Inflammatory macrophage treated with lipopolysaccharide for 1 hour (primary cell): ENCODE measurements at regions not wholly inside any gene's neighbourhood (a gene's known extent, or its start where the extent isn't known, plus 50 kb on each side); places are given as distances from the start of the nearest gene placed in this dataset.
"Not testable (repeated sequence)": the region's sequence is repeated elsewhere in the genome, so short reads cannot be mapped to it uniquely, and the experiment has no call there.

ENCODE experiments used
- DNase-seq, 2 donors: peaks; one replicate each; pipeline ENCODE4 v3.0.0-alpha.2; 2020 to 2022

- peak in 1 of 2 donors; percentile 24 for DNase-seq
Observed at GRCh38 chr12:89787763-89788162, 79.1 kb upstream of the ATP2B1 start.

GRCh38 chr12:89786177-89786810 lies 77.7 kb upstream of the ATP2B1 start:
- DNase-seq, result no peak

- DNase-seq, result peak; percentile 40 to 69
Observed at GRCh38 chr12:89783359-89784060, 74.9 kb upstream of the ATP2B1 start.

GRCh38 chr12:89782807-89783206 lies 74.2 kb upstream of the ATP2B1 start:
- DNase-seq, result no peak

- DNase-seq, result no peak
Observed at GRCh38 chr12:89781946-89782550, 73.4 kb upstream of the ATP2B1 start.

GRCh38 chr12:89781156-89781555 lies 72.5 kb upstream of the ATP2B1 start:
- peak; percentile 78 to 85 for DNase-seq

- DNase-seq, result no peak
Observed at GRCh38 chr12:89779090-89779489, 70.5 kb upstream of the ATP2B1 start.

- DNase-seq, result no peak
Observed at GRCh38 chr12:89777733-89778379, 69.2 kb upstream of the ATP2B1 start.

GRCh38 chr12:89775986-89776365 lies 67.3 kb upstream of the ATP2B1 start:
- no peak for DNase-seq

GRCh38 chr12:89775063-89775985 lies 66.7 kb upstream of the ATP2B1 start:
- DNase-seq, result no peak

GRCh38 chr12:89774645-89775044 lies 66.0 kb upstream of the ATP2B1 start:
- no peak for DNase-seq

GRCh38 chr12:89770391-89770790 lies 61.8 kb upstream of the ATP2B1 start:
- DNase-seq, result no peak

GRCh38 chr12:89769483-89769818 lies 60.8 kb upstream of the ATP2B1 start:
- no peak for DNase-seq

GRCh38 chr12:89768586-89769482 lies 60.2 kb upstream of the ATP2B1 start:
- peak; percentile 95 to 99 for DNase-seq

- no peak for DNase-seq
Observed at GRCh38 chr12:89765959-89766824, 57.6 kb upstream of the ATP2B1 start.

GRCh38 chr12:89764164-89764563 lies 55.5 kb upstream of the ATP2B1 start:
- not testable (repeated sequence) for DNase-seq

- peak; percentile 68 to 85 for DNase-seq
Observed at GRCh38 chr12:89762498-89763170, 54.0 kb upstream of the ATP2B1 start.

- peak in 1 of 2 donors; percentile 41 for DNase-seq
Observed at GRCh38 chr12:89760783-89761182, 52.1 kb upstream of the ATP2B1 start.
